Nephron (organoid): ENCODE measurements at regions not wholly inside any gene's neighbourhood (a gene's known extent, or its start where the extent isn't known, plus 50 kb on each side); places are given as distances from the start of the nearest gene placed in this dataset.

ENCODE experiments used
- H3K27ac Mint-ChIP-seq, 3 experiments: 2 replicates each; pipeline ENCODE4 v1.8.0; 2020; ENCODE audit warnings: mixed read lengths in 3 of 3, mild to moderate bottlenecking in 2 of 3, moderate library complexity in 1 of 3
- H3K27me3 Mint-ChIP-seq: 2 replicates; pipeline ENCODE4 v1.8.0; 2021; ENCODE audit warnings: low read depth, mild to moderate bottlenecking, moderate library complexity, mixed read lengths
- H3K36me3 Mint-ChIP-seq: 2 replicates; pipeline ENCODE4 v1.8.0; 2020; ENCODE audit warnings: low read depth, mixed read lengths
- H3K4me1 Mint-ChIP-seq: 2 replicates; pipeline ENCODE4 v1.8.0; 2020; ENCODE audit warnings: mixed read lengths
- H3K4me3 Mint-ChIP-seq, 3 experiments: 2 replicates each; pipeline ENCODE4 v1.8.0; 2020; ENCODE audit warnings: mild to moderate bottlenecking in 3 of 3, mixed read lengths in 3 of 3, moderate library complexity in 2 of 3
- H3K9me3 Mint-ChIP-seq: 2 replicates; pipeline ENCODE4 v1.8.0; 2020; ENCODE audit warnings: mixed read lengths
- TF ChIP-seq, protein P1 (sequence below), 3 experiments: fragments of 200-600 bp; sonication (generic); IDR thresholded peaks; one replicate each; pipeline ENCODE4 v1.5.0; 2021; ENCODE audit warnings: antibody characterized with exemption in 3 of 3; ENCODE audit not compliant: unreplicated experiment in 3 of 3

GRCh38 chr15:85891470-85891869 lies 96.7 kb upstream of the KLHL25 start:
- H3K4me1 Mint-ChIP-seq, result peaks cover 29% of the 10 kb centered on the region
- no peak overlapping the region for H3K4me3 Mint-ChIP-seq
- no peaks in the 10 kb centered on the region for H3K9me3 Mint-ChIP-seq
- H3K36me3 Mint-ChIP-seq, result no peaks in the 10 kb centered on the region
- TF ChIP-seq, protein P1, sequence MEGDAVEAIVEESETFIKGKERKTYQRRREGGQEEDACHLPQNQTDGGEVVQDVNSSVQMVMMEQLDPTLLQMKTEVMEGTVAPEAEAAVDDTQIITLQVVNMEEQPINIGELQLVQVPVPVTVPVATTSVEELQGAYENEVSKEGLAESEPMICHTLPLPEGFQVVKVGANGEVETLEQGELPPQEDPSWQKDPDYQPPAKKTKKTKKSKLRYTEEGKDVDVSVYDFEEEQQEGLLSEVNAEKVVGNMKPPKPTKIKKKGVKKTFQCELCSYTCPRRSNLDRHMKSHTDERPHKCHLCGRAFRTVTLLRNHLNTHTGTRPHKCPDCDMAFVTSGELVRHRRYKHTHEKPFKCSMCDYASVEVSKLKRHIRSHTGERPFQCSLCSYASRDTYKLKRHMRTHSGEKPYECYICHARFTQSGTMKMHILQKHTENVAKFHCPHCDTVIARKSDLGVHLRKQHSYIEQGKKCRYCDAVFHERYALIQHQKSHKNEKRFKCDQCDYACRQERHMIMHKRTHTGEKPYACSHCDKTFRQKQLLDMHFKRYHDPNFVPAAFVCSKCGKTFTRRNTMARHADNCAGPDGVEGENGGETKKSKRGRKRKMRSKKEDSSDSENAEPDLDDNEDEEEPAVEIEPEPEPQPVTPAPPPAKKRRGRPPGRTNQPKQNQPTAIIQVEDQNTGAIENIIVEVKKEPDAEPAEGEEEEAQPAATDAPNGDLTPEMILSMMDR (IDR thresholded peaks at IDR 0.05; ENCODE audit: unreplicated experiment in 3 of 3), result no peak
- H3K27ac Mint-ChIP-seq, result no peak overlapping the region
- peaks cover 30% of the 10 kb centered on the region for H3K27me3 Mint-ChIP-seq

GRCh38 chr15:85892232-85892631 lies 97.5 kb upstream of the KLHL25 start:
- TF ChIP-seq, protein P1 (IDR thresholded peaks at IDR 0.05; ENCODE audit: unreplicated experiment in 3 of 3), result no peak
- Mint-ChIP-seq H3K36me3 (no peaks in the 10 kb centered on the region), H3K27ac (no peak overlapping the region), H3K9me3 (no peaks in the 10 kb centered on the region), H3K27me3 (peaks cover 35% of the 10 kb centered on the region), H3K4me1 (peaks cover 32% of the 10 kb centered on the region), H3K4me3 (no peak overlapping the region)

- Mint-ChIP-seq H3K27me3 (peaks cover 33% of the 10 kb centered on the region), H3K27ac (peak overlapping the region in 1 of 3 experiments; percentile 8), H3K36me3 (no peaks in the 10 kb centered on the region), H3K4me1 (peaks cover 28% of the 10 kb centered on the region), H3K9me3 (no peaks in the 10 kb centered on the region), H3K4me3 (no peak overlapping the region)
- TF ChIP-seq, protein P1 (IDR thresholded peaks at IDR 0.05; ENCODE audit: unreplicated experiment in 3 of 3), result no peak
Observed at GRCh38 chr15:85897207-85897894, 102.6 kb upstream of the KLHL25 start.

DNA sequence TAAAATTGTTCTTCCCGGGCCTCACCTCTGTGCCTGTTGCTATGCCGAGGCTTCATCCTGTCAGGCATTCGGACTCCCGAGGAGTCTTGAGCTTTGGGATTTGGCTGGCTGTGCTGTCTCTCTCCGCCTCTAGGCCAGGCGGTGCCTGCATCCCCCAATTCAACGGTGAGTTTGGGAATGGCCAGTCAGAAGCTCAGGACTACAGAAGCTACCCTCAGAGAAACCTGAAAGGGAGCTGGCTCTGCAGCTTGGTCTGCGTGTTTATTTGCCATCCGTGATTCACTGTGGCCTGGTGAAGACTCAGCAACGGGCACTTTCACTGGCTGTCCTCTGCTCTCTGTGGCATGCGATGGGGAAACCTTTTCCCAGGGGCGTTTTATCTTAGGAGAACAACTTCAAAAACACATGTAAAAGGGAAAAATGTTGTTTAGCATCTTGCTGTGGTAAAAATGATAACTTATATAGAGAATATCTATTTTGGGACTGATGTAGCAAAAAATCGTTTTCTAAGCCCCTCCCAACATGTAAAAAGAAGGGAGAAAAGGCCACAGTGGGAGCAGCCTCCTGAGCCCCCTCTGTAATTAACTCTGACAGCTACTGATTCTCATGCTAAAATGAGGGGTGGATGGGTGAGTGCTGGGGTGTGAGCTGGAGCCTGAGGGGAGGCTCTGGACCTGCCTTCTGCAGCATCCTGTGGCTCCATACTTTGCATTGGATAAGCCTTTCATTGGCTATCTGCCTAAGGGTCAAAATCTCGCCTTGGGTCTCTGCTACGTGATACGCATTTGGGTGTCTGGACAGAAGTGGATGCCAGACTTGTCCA lies 103.4 kb upstream of the KLHL25 start:
- no peak overlapping the region for H3K27ac Mint-ChIP-seq
- H3K9me3 Mint-ChIP-seq, result no peaks in the 10 kb centered on the region
- H3K4me1 Mint-ChIP-seq, result peaks cover 24% of the 10 kb centered on the region
- no peak overlapping the region for H3K4me3 Mint-ChIP-seq
- H3K36me3 Mint-ChIP-seq, result no peaks in the 10 kb centered on the region
- TF ChIP-seq, protein P1 (IDR thresholded peaks at IDR 0.05; ENCODE audit: unreplicated experiment in 3 of 3), result no peak
- peaks cover 33% of the 10 kb centered on the region for H3K27me3 Mint-ChIP-seq

GRCh38 chr15:85899927-85900326 lies 105.2 kb upstream of the KLHL25 start:
- Mint-ChIP-seq H3K4me1 (peaks cover 24% of the 10 kb centered on the region), H3K4me3 (no peak overlapping the region), H3K27ac (no peak overlapping the region), H3K27me3 (peaks cover 26% of the 10 kb centered on the region), H3K36me3 (no peaks in the 10 kb centered on the region), H3K9me3 (no peaks in the 10 kb centered on the region)
- TF ChIP-seq, protein P1 (IDR thresholded peaks at IDR 0.05; ENCODE audit: unreplicated experiment in 3 of 3), result no peak
